Brain microvascular endothelial cell (primary cell): ENCODE measurements at regions not wholly inside any gene's neighbourhood (a gene's known extent, or its start where the extent isn't known, plus 50 kb on each side); places are given as distances from the start of the nearest gene placed in this dataset.

Experiments used
- DNase-seq: peaks from one replicate; pipeline ENCODE4 v3.0.0-alpha.2; 2020
- H3K27ac ChIP-seq: fragments of 250-450 bp; sonication (Bioruptor Pico); 2 replicates; pipeline ENCODE4 v1.5.1; 2020; ENCODE audit warnings: mild to moderate bottlenecking, moderate library complexity
- H3K27me3 ChIP-seq: fragments of 250-450 bp; sonication (Bioruptor Pico); replicated peaks from 2 replicates; pipeline ENCODE4 v1.5.1; 2020; ENCODE audit warnings: mild to moderate bottlenecking
- H3K36me3 ChIP-seq: fragments of 250-450 bp; sonication (Bioruptor Pico); replicated peaks from 2 replicates; pipeline ENCODE4 v1.5.1; 2020; ENCODE audit warnings: mild to moderate bottlenecking
- H3K4me3 ChIP-seq: 2 replicates; pipeline ENCODE4 v1.5.1; 2011; ENCODE audit warnings: low read depth, mild to moderate bottlenecking, control low read depth, low read length, moderate library complexity
- in situ Hi-C: cut with HindIII; loops from 2 replicates; pipeline ENCODE4 v1.10.0; 2017; ENCODE audit warnings: low sequenced_read_pairs, low pct_ligation_motif_present
- TF ChIP-seq, protein P1 (sequence below): IDR thresholded peaks from 2 replicates; pipeline ENCODE4 v1.5.1; 2011; ENCODE audit warnings: low read depth, mild to moderate bottlenecking, moderate library complexity, low read length, control low read depth, inconsistent platforms; ENCODE audit errors: missing control alignments

DNA sequence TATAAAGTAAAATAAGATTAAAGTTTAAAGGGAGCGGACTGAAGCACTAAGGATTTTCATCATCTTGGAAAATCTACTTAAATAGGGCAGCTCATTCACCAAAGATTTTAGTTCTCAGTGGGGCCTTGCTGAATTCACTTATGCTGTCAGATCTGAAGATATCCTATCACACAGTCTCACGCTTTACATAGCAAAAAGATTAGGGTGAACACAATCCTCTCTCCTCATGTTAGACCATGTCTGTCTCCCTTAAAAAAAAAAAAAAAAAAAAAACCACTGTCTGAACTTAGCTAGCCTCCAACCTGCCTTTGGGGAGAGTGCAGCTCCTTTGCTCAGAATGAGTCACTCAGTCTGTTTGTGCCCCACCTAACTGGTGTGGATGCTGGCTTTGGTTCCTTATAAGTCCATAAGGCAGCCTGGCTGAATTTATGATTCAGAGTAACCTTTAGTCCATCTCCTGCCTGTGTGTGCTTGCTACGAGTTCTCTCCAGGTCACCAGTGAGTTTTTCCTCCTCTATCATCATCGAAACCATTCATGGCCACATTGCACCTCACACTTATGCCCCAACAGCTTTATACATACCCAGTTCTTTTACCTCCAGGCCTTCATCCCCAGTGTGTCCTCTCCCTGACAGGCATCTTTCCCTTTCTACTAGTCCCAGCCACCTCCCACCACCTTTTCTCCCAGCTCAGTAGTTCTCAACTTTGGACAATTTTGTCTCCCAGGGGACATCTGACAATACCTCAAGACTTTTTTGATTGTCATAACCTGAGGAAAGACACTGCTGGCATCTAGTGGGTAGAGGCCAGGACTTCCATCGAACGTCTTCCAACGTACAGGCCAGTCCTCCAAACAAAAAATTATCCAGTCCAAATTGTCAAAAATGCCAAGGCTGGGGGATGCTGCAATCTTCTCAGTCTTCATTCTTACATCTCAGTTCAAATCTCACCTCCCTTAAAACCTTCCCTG is 220.7 kb upstream of the EMCN start:
- peak; percentile 71 for DNase-seq
- H3K36me3 ChIP-seq: no peaks in the 10 kb centered on the region
- in situ Hi-C loops: no loop called here
- H3K27me3 ChIP-seq: no peaks in the 10 kb centered on the region
- TF ChIP-seq, protein P1, sequence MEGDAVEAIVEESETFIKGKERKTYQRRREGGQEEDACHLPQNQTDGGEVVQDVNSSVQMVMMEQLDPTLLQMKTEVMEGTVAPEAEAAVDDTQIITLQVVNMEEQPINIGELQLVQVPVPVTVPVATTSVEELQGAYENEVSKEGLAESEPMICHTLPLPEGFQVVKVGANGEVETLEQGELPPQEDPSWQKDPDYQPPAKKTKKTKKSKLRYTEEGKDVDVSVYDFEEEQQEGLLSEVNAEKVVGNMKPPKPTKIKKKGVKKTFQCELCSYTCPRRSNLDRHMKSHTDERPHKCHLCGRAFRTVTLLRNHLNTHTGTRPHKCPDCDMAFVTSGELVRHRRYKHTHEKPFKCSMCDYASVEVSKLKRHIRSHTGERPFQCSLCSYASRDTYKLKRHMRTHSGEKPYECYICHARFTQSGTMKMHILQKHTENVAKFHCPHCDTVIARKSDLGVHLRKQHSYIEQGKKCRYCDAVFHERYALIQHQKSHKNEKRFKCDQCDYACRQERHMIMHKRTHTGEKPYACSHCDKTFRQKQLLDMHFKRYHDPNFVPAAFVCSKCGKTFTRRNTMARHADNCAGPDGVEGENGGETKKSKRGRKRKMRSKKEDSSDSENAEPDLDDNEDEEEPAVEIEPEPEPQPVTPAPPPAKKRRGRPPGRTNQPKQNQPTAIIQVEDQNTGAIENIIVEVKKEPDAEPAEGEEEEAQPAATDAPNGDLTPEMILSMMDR: no peak
- peak overlapping the region; percentile 49 for H3K27ac ChIP-seq
- no peak overlapping the region for H3K4me3 ChIP-seq

DNA sequence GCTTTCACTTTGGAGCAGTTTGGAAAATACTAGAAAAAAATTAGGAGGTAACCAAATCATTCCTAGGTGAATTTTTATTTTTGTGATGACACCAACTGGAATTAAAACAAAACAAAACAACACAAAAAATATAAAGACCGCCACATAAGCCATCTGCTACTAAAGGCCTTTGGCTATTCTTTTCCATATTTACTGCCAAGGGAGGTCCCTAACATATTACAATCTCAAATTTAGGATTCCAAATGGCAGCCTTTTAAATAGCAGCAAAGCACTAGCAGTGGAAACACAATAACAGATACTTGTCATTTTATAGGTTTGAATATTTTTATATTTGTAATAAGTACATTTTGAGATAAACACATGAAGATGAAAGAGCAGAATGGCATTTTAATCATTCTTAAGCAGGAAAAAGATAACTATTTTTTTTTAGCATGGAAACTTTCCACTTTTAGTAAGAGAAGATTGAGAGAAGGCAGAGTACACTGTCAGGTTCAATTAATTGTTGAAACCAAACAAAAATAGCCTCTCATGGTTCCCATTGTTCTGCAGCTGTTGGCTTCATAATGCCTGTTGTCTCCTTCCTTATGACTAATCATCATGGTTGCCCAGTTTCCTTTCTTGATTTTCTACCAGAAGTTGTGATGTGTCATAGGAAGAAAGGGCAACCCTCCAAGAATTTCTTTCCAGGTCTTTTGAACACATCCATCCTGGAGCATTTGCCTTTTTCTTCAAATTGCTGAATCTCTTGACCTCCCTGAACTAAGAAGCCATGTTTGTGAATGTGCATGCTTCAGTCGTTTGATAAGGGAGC is 219.0 kb upstream of the EMCN start:
- DNase-seq: peak; percentile 53

DNA sequence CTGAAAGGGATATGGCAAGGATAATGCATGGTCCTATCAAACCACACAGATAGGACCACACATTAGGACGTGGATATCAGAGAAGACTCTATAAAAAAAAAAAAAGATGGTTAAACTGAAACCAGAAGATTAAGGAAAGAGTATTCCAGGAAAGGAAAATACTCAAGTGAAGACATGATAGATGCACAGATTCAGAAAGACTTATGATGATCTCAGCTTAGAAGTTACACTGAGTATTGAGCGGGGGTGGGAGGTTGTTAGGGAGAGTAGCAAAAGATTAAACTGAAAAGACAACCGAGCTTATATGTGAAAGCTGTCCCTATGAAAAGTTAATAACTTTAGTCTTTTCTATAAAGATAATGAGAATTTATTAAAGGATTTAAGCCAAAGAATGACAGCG is 211.0 kb upstream of the EMCN start:
- DNase-seq: no peak
- TF ChIP-seq, protein P1: no peak
- no peaks in the 10 kb centered on the region for H3K27me3 ChIP-seq
- no peak overlapping the region for H3K27ac ChIP-seq
- no peaks in the 10 kb centered on the region for H3K36me3 ChIP-seq
- H3K4me3 ChIP-seq: no peak overlapping the region
- in situ Hi-C loops: no loop called here

More for the DNA sequence above, 219.0 kb upstream of the EMCN start:
- in situ Hi-C loops: no loop called here
- TF ChIP-seq, protein P1: no peak
- Histone ChIP-seq H3K4me3 (no peak overlapping the region), H3K27ac (no peak overlapping the region), H3K27me3 (no peaks in the 10 kb centered on the region), H3K36me3 (no peaks in the 10 kb centered on the region)

DNA sequence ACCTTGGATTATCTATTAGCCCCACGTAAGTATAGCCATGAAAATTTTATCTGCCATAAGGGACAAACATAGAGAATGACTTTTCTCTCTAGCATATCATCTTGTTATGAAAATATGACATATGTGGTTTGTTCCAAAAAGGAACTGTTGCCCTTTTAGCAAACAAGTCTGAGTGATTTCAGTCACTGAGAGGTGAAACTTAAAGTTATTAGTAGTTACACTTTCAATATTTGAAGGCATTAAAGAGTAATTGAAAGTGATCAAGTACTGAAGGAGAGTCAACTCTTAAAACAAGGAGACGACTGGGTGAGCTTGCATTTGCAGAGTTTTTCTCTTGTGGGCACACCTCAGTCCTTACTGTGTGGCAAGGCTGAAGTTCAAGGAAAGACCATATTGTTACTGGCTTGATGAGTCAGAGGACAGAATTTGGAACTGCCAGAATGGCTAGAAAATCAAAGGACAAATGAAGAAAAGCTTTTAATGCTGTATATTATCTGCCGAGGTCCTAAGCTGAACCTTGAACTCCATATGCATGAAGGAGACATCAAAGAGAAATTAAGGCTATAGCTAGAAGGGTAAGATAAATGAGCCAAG is 205.1 kb upstream of the EMCN start:
- Histone ChIP-seq H3K4me3 (no peak overlapping the region), H3K27ac (no peak overlapping the region), H3K36me3 (no peaks in the 10 kb centered on the region), H3K27me3 (no peaks in the 10 kb centered on the region)
- no peak for DNase-seq
- in situ Hi-C loops: no loop called here
- TF ChIP-seq, protein P1: no peak

DNA sequence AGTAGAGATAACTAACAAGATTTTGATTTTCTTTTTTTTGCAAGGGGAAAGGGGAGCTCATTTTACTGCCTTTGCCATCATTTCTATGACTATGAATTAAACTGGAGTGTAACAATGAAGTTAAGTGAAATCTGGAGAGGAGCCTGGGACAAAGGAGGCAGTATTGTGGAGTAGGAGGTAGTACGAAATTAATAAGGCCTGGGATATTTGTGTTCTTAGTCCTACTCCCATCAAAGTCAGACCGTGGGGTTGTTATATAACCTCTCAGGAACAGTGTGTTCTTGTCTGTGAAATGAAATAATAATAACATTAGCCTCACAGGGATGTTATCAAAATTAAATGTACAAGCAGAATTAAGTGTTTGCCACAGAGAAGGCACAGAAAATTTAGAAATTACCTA is 204.3 kb upstream of the EMCN start:
- Histone ChIP-seq H3K36me3 (no peaks in the 10 kb centered on the region), H3K27me3 (no peaks in the 10 kb centered on the region), H3K4me3 (no peak overlapping the region), H3K27ac (no peak overlapping the region)
- in situ Hi-C loops: no loop called here
- TF ChIP-seq, protein P1: no peak
- no peak for DNase-seq
